GM19395 (cell line): ENCODE measurements at regions not wholly inside any gene's neighbourhood (a gene's known extent, or its start where the extent isn't known, plus 50 kb on each side); places are given as distances from the start of the nearest gene placed in this dataset.

Experiments used
- ATAC-seq: cut with Tn5 transposase; IDR thresholded peaks from one replicate; pipeline ENCODE4 v1.9.1; 2021; ENCODE audit warnings: mild to moderate bottlenecking, moderate library complexity; ENCODE audit not compliant: unreplicated experiment

DNA sequence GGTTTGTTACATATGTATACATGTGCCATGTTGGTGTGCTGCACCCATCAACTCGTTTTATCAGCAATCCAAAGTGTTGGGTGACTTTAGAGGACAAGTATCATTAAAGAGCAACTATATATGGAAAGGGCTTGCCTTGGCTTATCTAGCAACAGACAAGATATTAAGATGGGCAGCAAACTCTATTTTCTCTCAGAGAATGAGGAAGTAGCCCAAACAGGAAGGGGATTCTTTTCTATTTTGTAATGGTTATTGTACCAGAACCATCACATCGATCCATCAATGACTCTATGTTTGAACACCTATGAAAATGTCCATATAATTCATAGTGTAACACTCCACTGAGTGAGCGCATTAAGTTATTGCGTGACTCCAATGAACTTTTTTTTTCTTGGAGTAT is 260.1 kb upstream of the SLC24A2 start:
- peak; percentile 49 for ATAC-seq

GRCh38 chr9:20048437-20048836 is 259.6 kb upstream of the SLC24A2 start:
- no peak for ATAC-seq

GRCh38 chr9:20044686-20045085 is 255.8 kb upstream of the SLC24A2 start:
- no peak for ATAC-seq

DNA sequence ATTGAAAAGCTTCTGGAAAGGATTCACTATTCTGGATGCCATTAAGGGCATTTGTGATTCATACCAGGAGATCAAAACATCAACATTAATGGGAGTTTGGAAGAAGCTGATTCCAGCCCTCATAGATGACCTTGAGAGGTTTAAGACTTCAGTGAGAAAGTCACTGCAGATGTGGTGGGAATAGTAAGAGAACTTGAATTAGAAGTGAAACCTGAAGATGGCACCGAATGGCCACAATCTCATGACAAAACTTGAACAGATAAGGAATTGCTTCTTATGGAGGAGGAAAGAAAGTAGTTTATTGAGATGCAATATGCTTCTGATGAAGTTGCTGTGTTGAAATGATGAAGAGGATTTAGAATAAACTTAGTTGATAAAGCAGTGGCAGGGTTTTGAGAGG is 254.6 kb upstream of the SLC24A2 start:
- ATAC-seq, result peak; percentile 43

DNA sequence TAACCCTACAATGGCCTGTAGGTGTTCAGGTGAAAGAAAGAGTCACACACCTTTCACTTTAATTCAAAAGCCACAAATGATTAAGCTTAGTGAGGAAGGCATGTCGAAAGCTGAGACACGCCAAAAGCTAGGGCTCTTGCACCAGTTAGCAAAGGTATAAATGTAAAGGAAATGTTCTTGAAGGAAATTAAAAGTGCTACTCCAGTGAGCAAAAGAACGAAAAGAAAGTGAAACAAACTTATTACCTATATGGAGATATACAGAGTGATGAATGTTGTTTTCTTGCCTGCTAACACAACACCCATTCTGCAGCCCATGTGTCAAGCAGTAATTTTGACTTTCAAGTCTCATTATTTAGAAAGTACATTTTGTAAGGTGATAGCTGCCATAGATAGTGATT is 254.2 kb upstream of the SLC24A2 start:
- peak; percentile 78 for ATAC-seq

DNA sequence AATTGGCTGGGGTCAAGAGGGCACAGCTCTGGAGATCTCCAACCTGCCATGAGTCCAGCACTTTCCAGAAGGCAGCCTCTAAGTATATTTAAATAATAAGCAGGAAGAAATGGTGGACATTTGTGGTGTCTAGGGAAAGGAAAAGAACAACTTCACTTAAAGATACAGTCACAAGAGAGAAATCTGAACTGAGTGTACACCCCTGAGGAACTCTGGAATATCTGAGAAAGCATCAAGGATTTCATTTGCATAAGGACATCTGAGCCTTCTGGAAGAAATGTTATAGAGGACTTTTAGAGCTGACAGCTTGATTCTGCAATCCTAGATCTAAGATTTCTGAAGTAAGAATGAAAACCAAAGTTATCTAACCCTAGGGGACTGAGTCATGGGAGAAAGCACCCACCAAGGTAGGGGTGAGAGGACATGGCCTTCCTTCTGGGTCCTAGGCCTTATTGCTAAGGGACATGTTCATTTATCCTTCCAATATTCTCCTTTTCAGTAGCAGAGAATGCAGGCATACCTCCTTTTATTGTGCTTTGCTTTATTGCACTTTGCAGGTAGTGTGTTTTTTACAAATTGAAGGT is 253.4 kb upstream of the SLC24A2 start:
- no peak for ATAC-seq

DNA sequence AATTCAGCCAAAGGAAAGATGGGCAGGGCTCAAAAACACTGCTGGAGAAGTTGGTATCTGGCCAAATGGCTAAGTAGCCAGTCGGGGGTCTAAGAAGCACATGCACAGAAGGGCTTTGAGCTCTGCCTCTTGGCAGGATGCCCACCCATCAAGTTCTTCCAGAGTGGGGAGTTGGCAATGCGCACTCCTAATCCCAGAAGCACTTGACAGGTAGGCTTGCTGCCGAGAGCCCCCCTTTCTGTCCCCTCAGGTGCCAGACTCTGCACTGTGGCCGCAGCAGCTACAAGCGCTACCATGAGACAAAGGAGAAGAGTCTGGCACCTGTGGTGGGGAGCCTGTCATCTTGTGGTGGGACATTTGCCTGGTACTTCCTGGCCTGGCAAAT is 252.9 kb upstream of the SLC24A2 start:
- ATAC-seq, result no peak

GRCh38 chr9:20040991-20041696 is 252.3 kb upstream of the SLC24A2 start:
- no peak for ATAC-seq

DNA sequence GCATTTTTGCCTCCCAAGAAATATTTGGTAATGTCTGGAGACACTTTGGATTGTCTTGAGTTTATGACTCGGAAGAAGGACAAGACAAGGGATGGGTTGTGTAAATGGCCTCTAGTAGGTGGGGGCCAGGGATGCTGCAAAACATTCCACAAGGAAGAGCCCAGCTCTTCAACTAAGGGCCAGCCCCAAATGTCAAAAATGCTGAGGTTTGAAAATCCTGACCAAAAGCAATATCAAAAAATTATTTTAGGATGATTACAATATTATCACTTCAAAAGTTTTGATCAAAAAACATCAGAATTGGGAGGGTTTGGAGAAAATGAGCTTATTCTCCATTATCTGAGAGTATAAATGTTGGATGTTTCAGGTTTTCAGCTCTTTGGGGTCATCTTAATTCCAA is 248.9 kb upstream of the SLC24A2 start:
- no peak for ATAC-seq

DNA sequence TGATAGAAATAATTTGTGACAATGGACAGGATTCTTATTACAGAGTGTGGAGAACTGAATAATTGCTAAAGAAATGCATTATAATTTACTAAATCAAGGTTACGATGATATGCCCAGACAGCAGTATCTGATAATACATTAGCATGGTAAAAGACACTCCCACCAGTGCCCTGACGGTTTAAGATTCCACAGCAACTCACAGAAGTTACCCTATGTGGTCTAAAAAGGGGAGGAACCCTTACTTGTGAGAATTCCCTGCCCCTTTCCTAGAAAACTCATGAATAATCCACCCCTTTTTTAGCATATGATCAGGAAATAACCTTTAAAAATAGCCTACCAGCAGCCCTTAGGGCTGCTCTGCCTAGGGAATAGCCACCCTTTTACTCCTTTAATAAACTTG is 244.7 kb upstream of the SLC24A2 start:
- no peak for ATAC-seq

GRCh38 chr9:20032413-20033006 is 243.7 kb upstream of the SLC24A2 start:
- ATAC-seq, result no peak

GRCh38 chr9:20031836-20032235 is 243.0 kb upstream of the SLC24A2 start:
- no peak for ATAC-seq

GRCh38 chr9:20030671-20031070 is 241.8 kb upstream of the SLC24A2 start:
- ATAC-seq, result no peak

DNA sequence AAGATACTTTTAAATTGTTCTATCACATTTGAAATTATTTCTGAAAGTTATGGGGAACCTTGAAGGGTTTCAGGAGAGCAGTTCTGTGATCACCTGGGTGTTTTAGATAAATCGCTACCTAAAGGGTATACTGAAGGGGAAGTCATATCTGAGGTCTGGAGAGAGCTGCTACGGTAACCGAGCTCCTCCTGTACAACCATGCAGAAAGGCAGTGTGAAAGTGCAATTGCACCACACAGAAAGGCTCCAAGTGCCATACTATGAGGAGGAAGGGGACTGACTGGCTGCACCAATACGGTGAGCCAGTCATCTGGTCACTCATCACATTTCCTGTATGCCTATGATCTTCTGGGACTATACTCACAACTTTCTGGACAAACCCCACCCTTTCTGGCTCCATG is 241.4 kb upstream of the SLC24A2 start:
- no peak for ATAC-seq

- ATAC-seq, result no peak
Measured at GRCh38 chr9:20028849-20029231, 240.0 kb upstream of the SLC24A2 start.

DNA sequence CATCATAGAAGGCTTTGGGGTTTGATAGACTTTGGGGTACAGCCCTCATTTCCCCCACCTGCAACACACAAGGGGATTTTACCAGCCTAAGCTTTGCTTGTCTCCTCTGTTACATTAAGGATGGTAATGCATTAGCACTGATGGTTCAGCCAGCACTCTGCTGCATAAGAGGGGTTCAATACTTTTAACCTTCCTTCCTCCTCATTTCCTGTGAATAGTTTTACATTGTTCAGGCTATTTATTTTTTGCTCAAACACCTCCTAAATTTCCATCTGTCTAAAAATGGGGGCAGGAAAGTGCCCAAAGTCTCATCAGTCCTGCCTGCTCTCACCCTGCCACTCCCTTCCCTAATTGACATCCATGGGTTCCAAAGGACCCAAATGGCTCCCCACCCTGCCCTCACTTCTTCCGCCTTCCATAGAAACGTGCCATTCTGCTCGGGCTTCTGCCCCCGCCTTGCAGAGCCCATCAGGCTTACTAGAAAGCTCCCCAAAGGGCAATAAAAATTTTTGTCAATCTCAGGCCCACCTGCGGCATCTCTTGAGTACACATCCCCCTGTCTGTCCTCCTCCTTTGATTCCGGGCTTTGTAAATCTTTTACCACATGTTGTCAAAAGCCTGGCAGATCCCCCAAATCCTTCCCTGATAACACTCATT is 239.5 kb upstream of the SLC24A2 start:
- no peak for ATAC-seq

DNA sequence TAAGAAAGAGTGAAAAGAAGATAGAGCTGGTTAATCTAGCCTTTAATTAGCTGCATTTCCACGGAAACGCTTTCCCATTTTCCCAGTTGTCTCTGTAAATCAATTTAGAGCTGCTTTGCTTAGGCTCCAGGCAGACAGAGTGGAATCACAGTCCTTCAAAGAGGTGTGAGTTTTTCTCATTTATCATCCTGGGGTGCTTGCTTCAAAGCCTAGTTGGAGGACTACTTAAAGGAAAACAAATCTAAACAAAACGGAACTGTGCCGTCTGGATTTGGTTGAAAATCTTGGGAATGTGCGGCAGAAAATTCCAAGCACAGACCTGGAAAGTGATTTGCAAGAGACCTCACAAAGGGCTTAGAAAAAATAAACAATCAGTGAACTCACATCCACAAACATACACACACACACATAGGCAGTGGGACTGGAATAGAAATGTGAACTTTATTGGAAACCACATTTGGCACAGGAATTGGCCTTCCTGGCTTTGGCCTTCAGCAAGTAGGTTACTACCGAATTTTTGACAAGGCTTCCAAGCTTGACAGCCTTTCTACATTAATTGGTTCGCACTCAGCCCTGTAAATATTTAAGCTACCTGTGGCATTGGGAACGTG is 235.2 kb upstream of the SLC24A2 start:
- no peak for ATAC-seq

DNA sequence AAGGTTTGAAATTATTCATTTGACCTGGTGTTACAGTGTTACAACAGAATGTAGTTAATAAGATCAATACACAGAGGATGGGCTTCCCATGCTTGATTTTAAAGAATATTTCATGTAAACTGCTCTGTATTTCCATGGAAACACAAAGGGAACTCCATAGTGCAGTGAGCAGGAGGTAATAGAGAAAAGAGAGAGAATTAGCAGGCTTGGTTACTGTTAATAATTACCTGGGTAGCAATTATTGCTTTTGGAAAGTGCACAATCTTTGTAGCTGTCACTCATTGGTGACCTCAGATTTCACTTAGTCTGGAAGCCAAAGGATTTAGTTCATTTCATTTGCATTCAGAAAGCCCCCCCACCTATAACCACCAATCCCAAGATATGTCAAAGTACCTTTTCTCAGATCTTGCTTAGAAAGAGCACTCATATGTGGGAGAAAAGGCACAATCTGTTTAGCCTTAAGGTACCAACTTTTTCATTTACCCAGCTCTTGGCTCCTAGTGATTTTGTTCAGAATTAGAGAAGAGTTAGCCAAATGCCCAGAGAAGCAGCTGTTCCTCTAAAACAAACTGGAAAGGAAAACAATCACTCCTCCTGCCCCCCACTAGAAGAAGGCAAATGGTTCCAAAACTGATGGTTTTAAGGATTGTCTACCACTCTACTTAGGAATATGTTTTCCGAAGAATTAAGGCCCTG is 234.5 kb upstream of the SLC24A2 start:
- ATAC-seq, result no peak

GRCh38 chr9:20022410-20022809 is 233.6 kb upstream of the SLC24A2 start:
- no peak for ATAC-seq

GRCh38 chr9:20016611-20017010 is 227.8 kb upstream of the SLC24A2 start:
- ATAC-seq, result no peak

GRCh38 chr9:20015427-20015931 is 226.6 kb upstream of the SLC24A2 start:
- ATAC-seq, result peak; percentile 78
